ENCODE measurements at regions not wholly inside any gene's neighbourhood (a gene's known extent, or its start where the extent isn't known, plus 50 kb on each side); places are given as distances from the start of the nearest gene placed in this dataset.

DNA sequence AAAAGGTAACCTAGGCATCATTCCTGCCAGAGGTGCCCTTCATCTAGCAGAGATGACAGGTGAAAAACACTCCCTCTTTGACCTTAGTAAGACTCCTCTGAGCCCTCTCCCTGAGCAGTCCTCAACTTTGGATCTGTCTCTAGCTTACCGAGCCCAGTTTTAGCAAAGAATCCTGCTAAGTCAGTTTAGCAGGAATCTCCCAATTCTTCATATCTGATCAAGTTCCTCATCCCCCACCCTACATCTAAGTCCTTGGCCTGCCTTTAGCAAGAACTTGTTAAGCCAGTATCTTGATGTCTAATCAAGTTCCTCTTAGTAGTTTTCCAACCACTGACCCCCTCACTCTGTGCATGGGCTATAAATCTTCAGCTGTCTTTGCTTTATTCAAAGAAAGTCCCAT, 235.6 kb downstream of the OMA1 start:
- TF ChIP-seq, protein P1, sequence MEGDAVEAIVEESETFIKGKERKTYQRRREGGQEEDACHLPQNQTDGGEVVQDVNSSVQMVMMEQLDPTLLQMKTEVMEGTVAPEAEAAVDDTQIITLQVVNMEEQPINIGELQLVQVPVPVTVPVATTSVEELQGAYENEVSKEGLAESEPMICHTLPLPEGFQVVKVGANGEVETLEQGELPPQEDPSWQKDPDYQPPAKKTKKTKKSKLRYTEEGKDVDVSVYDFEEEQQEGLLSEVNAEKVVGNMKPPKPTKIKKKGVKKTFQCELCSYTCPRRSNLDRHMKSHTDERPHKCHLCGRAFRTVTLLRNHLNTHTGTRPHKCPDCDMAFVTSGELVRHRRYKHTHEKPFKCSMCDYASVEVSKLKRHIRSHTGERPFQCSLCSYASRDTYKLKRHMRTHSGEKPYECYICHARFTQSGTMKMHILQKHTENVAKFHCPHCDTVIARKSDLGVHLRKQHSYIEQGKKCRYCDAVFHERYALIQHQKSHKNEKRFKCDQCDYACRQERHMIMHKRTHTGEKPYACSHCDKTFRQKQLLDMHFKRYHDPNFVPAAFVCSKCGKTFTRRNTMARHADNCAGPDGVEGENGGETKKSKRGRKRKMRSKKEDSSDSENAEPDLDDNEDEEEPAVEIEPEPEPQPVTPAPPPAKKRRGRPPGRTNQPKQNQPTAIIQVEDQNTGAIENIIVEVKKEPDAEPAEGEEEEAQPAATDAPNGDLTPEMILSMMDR (conservative IDR thresholded peaks at IDR 0.05; ENCODE audit: control insufficient read depth, insufficient read depth, low read depth, low read length), result no peak

DNA sequence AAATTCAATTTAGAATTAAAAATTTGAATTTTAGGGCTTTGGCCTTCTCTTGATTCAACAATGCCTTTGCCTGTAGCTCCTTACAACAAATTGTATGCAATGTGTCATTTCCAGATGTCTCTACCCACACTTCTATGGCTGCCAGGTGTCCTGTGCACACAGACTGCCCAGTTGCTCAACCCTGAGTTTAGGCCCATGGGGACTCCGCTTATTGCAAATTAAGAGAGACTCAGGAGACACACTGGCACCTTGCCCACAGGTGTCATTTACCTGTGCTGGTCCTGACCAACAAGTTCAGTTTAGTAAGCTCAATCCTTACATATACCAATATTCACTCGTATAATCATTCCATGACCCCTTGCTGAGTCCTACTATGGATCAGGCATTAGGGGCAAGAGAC, 236.1 kb downstream of the OMA1 start:
- TF ChIP-seq, protein P1 (conservative IDR thresholded peaks at IDR 0.05; ENCODE audit: control insufficient read depth, insufficient read depth, low read depth, low read length), result no peak

More for the DNA sequence above, 235.6 kb downstream of the OMA1 start:
- no peak for DNase-seq (ENCODE audit: low read depth)
- no peak overlapping the region for H3K4me3 ChIP-seq (ENCODE audit: control insufficient read depth, low read depth, low read length)

DNA sequence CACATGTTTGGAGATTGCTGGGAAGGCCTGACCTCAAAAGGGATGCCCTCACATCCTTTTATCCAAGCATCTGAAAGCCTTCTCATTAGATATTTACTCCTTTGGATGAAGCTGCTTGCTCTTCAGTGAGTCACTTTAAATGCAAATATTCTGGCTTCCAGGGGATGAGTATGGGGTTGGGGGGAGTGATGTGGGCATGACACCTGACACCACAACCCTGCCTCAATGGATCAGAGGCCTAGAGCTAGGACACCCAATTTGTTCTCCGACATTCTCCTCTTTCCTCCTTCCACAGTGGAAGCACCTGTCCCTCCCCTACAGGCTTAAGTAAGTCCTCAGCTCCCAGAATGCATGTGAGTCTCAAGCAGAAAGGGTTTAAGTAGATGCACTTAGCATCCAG, 238.3 kb downstream of the OMA1 start:
- no peak overlapping the region for H3K4me3 ChIP-seq (ENCODE audit: control insufficient read depth, low read depth, low read length)
- TF ChIP-seq, protein P1 (conservative IDR thresholded peaks at IDR 0.05; ENCODE audit: control insufficient read depth, insufficient read depth, low read depth, low read length), result no peak
- DNase-seq (ENCODE audit: low read depth), result no peak

More for the DNA sequence above, 236.1 kb downstream of the OMA1 start:
- no peak for DNase-seq (ENCODE audit: low read depth)
- no peak overlapping the region for H3K4me3 ChIP-seq (ENCODE audit: control insufficient read depth, low read depth, low read length)

DNA sequence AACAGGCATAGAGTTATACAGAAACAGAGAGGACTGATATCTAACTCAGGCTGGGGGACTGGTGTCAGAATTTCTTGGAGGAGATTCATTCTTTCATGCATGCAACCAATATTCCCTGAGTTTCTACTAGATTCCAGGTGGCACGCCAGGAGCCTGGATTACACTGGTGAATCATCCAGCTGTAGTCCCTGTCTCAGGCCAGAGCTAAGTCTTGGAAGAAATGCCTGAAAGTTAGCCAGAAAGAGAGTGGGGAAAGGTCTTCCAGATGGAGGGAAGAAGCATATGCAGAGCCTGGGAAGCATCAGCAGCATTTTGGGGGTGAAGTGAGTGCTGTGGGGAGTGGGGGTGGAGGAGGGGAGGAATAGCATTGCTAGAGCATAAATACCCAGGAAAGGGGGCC, 239.1 kb downstream of the OMA1 start:
- TF ChIP-seq, protein P1 (conservative IDR thresholded peaks at IDR 0.05; ENCODE audit: control insufficient read depth, insufficient read depth, low read depth, low read length), result no peak
- DNase-seq (ENCODE audit: low read depth), result no peak
- no peak overlapping the region for H3K4me3 ChIP-seq (ENCODE audit: control insufficient read depth, low read depth, low read length)

DNA sequence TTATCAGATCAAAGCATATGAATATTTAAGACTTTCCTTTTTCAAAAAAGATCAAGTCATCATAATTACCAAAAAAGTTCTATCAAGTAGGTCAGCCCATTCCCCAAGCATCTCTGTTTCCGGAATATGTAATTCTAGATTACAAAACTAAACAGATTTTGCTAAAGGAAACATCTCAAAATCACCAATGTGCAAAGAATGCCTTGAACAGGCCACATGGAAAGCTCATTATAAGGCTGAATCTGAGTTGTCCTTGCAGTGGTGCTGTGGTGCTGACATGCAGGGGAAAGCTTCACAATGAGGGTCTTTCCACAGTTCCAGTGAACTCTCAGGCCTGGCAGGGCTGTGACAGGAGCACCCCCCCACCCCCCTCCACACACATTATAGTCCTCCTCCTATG, 240.9 kb downstream of the OMA1 start:
- no peak overlapping the region for H3K4me3 ChIP-seq (ENCODE audit: control insufficient read depth, low read depth, low read length)
- TF ChIP-seq, protein P1 (conservative IDR thresholded peaks at IDR 0.05; ENCODE audit: control insufficient read depth, insufficient read depth, low read depth, low read length), result no peak
- no peak for DNase-seq (ENCODE audit: low read depth)

DNA sequence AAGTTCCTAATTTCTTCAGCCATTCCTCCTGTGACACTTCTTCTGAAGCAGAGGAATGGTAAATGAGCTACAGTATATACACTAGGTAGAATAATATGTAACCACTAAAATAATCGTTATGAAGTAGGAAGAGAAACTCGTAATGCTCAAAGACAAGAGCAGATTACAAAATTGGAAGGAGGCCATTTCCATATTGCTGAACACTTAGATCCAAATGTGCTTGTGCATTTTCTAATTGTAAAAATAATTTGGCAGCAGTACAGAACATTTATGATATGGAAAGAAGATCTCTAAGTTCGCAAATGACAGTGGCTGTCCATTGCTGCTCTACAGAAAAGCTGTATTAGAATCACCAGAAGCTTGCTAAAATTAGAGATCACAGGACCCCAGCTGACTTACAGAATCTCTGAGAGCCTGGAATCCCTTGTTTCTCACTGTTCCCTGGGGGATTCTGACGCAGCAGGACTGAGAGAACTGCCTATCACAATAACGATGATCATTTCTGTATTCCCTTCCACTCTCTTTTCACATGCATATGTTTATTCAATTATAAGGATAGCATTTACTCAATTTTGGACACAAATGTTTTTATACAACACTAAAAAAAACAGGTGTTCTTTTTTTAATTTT, 242.1 kb downstream of the OMA1 start:
- TF ChIP-seq, protein P1 (conservative IDR thresholded peaks at IDR 0.05; ENCODE audit: control insufficient read depth, insufficient read depth, low read depth, low read length), result no peak
- DNase-seq (ENCODE audit: low read depth), result no peak
- H3K4me3 ChIP-seq (ENCODE audit: control insufficient read depth, low read depth, low read length), result no peak overlapping the region

DNA sequence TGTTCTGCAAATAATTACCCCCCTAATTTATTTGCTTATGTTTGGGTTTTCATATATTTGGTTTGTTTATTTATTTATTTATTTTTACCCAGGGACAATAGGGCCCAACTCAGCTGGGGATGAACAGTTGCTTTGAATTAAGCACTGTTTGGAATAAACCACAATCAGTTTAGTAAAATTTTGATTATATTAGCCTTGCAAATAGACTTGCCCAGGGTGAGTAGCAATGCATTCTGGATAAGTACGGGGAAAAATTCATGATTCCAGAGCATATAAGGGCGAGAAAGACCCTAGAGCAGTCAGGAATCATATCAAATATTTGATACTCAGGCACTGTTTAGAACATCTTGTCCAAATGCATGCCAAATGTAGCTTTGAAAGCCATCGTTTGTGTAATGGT, 242.7 kb downstream of the OMA1 start:
- no peak overlapping the region for H3K4me3 ChIP-seq (ENCODE audit: control insufficient read depth, low read depth, low read length)
- no peak for DNase-seq (ENCODE audit: low read depth)
- TF ChIP-seq, protein P1 (conservative IDR thresholded peaks at IDR 0.05; ENCODE audit: control insufficient read depth, insufficient read depth, low read depth, low read length), result no peak

Measured in fibroblast of mammary gland (primary cell).